ENCODE measurements at regions not wholly inside any gene's neighbourhood (a gene's known extent, or its start where the extent isn't known, plus 50 kb on each side); places are given as distances from the start of the nearest gene placed in this dataset.
A peak's percentile ranks its signal among the peaks of the same experiment; 100 is the strongest.
"Not testable (repeated sequence)": the region's sequence is repeated elsewhere in the genome, so short reads cannot be mapped to it uniquely, and the experiment has no call there.

GRCh38 chr17:72556944-72557826 lies 436.4 kb downstream of the SOX9 start:
- no peak for DNase-seq (ENCODE audit: low spot score)

- DNase-seq (ENCODE audit: low spot score) = no peak
Observed at GRCh38 chr17:72558971-72559476, 438.2 kb downstream of the SOX9 start.

GRCh38 chr17:72560303-72561247 lies 439.8 kb downstream of the SOX9 start:
- DNase-seq (ENCODE audit: low spot score) = no peak

DNA sequence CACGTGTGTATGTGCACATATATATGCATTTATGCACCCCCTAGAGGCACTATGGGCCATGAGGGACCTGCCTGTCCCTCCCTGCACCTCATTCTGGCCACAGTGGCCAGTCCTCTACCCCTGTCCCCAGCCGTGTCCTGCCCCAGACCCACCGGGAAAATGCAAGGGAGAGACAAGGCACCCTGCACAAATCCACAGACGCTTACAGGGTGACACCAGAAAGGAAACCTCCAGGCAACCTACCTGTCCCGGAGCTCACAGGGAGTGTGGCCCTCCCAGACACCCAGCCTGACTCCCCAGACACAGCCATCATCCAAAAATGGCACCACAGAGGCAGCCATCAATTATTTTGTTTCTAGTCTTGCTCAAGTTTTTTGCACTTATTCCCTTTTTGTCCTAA lies 440.4 kb downstream of the SOX9 start:
- no peak for DNase-seq (ENCODE audit: low spot score)

- no peak for DNase-seq (ENCODE audit: low spot score)
Observed at GRCh38 chr17:72561680-72562079, 440.9 kb downstream of the SOX9 start.

DNA sequence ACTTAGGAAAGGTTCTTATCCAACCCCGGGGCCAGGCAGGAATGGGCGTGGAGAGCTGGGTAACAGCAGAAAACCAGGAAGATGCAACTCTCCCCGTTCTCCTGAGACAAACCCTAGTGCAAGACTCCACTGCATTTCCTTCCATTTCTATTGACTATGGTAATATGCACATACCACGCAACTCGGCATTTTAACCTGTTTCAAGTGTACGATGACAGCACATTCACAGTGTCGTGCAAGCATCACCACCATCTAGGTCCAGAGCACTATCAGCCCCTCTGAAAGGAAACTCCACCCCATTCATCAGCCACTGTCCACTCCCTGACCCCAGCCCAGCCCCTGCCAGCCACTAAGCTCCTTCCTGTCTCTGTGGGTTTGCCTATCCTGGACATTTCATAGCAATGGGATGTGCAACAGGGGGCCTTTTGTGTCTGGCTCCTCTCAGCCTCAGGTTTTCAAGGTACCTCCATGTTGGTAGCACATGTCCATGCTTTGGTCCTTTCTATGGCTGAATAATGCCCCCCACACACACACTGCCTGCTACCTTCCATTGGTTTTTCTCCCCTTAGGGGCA lies 441.9 kb downstream of the SOX9 start:
- no peak for DNase-seq (ENCODE audit: low spot score)

- no peak for DNase-seq (ENCODE audit: low spot score)
Observed at GRCh38 chr17:72563952-72564351, 443.1 kb downstream of the SOX9 start.

- no peak for DNase-seq (ENCODE audit: low spot score)
Observed at GRCh38 chr17:72565006-72565405, 444.2 kb downstream of the SOX9 start.

- no peak for DNase-seq (ENCODE audit: low spot score)
Observed at GRCh38 chr17:72565758-72566157, 444.9 kb downstream of the SOX9 start.

- DNase-seq (ENCODE audit: low spot score) = no peak
Observed at GRCh38 chr17:72566671-72567484, 446.1 kb downstream of the SOX9 start.

GRCh38 chr17:72567774-72568173 lies 447.0 kb downstream of the SOX9 start:
- no peak for DNase-seq (ENCODE audit: low spot score)

DNA sequence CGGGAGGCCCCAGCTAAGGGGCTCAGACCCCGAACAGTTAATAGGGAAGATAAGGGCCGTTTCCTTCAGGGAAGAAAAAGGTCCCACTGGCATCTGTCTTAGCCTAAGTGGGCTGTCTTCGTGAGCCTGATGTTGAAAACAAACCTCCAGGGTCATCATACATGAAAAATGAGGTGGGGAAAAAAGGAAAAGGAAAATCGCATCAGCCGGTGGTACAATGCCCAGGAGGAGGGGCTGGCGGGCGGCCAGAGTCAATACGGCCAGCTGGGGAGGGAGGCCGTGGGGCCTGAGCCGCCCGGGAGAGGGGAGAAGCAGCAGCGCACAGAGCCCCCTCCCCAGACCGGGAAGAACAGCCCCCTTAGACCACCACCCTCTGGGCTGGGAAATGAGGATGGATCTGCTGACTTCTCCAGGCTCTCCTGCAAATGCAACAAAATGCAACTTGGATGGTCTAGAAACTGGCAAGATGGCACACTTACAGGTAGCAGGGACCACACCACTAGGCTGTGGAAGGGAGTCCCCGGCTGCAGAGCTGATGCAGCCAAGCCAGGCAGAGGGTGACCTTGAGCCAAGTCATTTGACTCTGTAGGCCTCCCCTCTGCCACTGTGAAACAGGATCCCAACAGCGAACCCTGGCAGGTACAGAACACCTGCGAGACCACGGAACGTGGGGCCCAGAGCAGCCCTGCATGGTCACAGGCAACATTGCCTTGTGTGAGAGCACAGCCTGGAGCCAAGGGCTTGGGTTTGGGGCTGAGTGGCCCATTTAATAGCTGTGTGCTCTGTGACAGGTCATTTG lies 448.5 kb downstream of the SOX9 start:
- DNase-seq (ENCODE audit: low spot score) = no peak

- no peak for DNase-seq (ENCODE audit: low spot score)
Observed at GRCh38 chr17:72571813-72572396, 451.1 kb downstream of the SOX9 start.

GRCh38 chr17:72572604-72573491 lies 452.0 kb downstream of the SOX9 start:
- no peak for DNase-seq (ENCODE audit: low spot score)

- DNase-seq (ENCODE audit: low spot score) = not testable (repeated sequence)
Observed at GRCh38 chr17:72573492-72573801, 452.6 kb downstream of the SOX9 start.

DNA sequence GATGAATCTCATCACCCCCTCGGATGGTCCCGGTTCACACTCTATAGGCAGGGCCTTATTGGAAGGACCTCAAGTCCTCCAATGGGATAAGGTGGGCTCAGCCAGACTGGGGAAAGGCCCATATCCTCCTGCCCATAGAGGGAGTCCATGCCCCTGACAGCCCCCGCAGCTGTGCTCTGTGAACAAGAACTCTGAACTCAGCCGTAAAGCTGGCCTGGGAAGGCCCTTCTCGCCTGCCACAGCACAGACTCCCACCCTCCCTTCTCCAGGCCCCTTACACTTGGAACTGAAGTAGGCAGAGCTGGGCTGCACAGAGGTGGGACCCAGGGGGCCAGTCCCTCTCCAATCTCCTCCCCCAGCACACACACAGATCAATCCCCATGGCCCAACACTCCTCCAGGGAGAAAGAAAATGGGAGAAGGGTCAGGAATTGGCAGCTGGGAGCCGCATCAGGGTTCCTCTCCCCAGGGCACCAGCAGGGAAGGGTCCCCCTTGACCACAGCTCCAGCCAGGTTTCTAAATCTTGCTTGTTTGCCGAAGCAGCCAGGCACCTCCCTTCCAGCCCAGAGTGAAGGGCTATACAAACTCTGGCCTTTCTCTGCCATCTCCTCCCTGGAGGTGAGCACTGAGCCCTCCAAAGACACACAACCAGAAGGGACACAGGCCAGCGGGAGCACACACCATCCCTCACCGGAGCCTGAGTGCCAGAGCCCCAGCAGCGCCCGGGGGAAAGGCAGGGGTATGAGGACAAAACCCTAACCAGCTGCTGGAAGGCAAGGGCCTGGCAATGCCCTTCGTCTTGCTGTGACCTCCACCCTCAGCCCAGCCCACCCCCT lies 454.1 kb downstream of the SOX9 start:
- DNase-seq (ENCODE audit: low spot score) = no peak

DNA sequence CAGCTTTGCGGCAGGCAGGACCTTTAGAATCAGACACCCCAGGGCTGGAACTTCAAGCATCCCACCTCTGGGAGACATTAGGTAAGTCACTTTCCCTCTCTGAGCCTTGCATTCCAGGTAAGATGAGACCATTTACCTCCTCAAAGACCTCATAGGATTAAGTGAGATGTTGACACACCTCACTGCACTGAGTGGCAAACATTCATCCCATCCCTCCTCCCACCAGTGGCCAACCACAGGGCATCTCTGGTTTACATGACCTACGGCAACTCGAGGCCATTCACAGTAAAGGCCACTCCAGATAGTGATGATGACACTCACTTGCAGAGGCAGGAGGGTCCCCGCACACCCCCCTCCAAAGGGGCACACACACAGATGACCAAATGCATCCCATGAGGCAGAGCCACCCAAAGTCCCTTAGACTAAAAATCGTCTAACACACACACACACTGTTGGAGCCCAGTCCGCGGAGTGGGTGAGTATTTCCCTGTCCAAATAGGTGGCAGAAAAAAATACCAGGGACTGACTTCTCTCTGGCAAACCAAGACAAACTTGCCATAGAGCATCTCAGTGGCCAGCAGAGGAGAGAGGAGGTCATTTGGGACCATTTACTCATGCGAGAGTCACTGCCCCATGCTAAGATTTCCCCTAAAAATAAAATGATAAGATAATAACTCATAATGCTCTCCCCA lies 454.9 kb downstream of the SOX9 start:
- DNase-seq (ENCODE audit: low spot score) = no peak

- DNase-seq (ENCODE audit: low spot score) = peak; percentile 94
Observed at GRCh38 chr17:72576289-72576759, 455.5 kb downstream of the SOX9 start.
